ENCODE measurements at regions not wholly inside any gene's neighbourhood (a gene's known extent, or its start where the extent isn't known, plus 50 kb on each side); places are given as distances from the start of the nearest gene placed in this dataset.

DNA sequence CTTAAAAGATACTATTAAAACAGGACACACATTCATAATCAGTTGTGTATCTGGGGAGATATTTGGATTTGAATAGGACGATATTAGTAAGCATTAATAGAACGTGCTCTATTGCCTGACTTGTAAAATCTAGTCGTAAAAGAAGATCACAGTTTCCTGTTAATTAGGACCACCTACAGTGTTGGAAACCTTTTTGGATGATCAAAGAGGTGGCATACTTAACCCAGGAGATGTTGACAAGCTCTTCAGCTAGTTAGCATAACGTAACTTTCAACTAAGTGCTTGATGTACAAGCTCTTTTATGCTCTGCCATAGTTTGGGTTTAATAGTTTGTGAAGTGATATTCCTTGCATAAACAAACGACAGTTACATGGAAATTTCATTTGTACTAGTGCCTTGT, 293.3 kb upstream of the NR5A2 start:
- TF ChIP-seq, protein P1, sequence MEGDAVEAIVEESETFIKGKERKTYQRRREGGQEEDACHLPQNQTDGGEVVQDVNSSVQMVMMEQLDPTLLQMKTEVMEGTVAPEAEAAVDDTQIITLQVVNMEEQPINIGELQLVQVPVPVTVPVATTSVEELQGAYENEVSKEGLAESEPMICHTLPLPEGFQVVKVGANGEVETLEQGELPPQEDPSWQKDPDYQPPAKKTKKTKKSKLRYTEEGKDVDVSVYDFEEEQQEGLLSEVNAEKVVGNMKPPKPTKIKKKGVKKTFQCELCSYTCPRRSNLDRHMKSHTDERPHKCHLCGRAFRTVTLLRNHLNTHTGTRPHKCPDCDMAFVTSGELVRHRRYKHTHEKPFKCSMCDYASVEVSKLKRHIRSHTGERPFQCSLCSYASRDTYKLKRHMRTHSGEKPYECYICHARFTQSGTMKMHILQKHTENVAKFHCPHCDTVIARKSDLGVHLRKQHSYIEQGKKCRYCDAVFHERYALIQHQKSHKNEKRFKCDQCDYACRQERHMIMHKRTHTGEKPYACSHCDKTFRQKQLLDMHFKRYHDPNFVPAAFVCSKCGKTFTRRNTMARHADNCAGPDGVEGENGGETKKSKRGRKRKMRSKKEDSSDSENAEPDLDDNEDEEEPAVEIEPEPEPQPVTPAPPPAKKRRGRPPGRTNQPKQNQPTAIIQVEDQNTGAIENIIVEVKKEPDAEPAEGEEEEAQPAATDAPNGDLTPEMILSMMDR (IDR thresholded peaks at IDR 0.05): no peak
- no peak for TF ChIP-seq POLR2AphosphoS5 (IDR thresholded peaks at IDR 0.05)
- TF ChIP-seq EP300 (IDR thresholded peaks at IDR 0.05): no peak
- no peak for TF ChIP-seq POLR2A (IDR thresholded peaks at IDR 0.05; ENCODE audit: low read depth)
- H3K27me3 ChIP-seq: no peaks in the 10 kb centered on the region
- no peak overlapping the region for H3K27ac ChIP-seq (replicated peaks in 1 of 4)
- WGBS: 35% methylated on average over 5 of the region's 5 CpGs
- H3K4me3 ChIP-seq: no peak overlapping the region
- DNase-seq (ENCODE audit: extremely low spot score): no peak
- H3K9me3 ChIP-seq: no peaks in the 10 kb centered on the region
- peaks cover 0 to 6% (median 0%) of the 10 kb centered on the region in 4 donors for H3K4me1 ChIP-seq
- intact Hi-C loops (cut with DNase I): no loop called here
- H3K36me3 ChIP-seq: no peaks in the 10 kb centered on the region

GRCh38 chr1:199735660-199736059, 291.9 kb upstream of the NR5A2 start:
- H3K27ac ChIP-seq (replicated peaks in 1 of 4): no peak overlapping the region
- H3K36me3 ChIP-seq: no peaks in the 10 kb centered on the region
- intact Hi-C loops (cut with DNase I): no loop called here
- TF ChIP-seq POLR2AphosphoS5 (IDR thresholded peaks at IDR 0.05) (no peak), POLR2A (IDR thresholded peaks at IDR 0.05; ENCODE audit: low read depth) (no peak), EP300 (IDR thresholded peaks at IDR 0.05) (no peak)
- TF ChIP-seq, protein P1 (IDR thresholded peaks at IDR 0.05): no peak
- DNase-seq (ENCODE audit: extremely low spot score): no peak
- H3K9me3 ChIP-seq: no peaks in the 10 kb centered on the region
- no peak overlapping the region for H3K4me3 ChIP-seq
- 61% methylated on average over 6 of the region's 6 CpGs for WGBS
- peaks cover 0 to 6% (median 0%) of the 10 kb centered on the region in 4 donors for H3K4me1 ChIP-seq
- no peaks in the 10 kb centered on the region for H3K27me3 ChIP-seq

- WGBS: 69% methylated on average over 3 of the region's 3 CpGs
- no peak overlapping the region for H3K4me3 ChIP-seq
- no peaks in the 10 kb centered on the region for H3K27me3 ChIP-seq
- H3K9me3 ChIP-seq: no peaks in the 10 kb centered on the region
- intact Hi-C loops (cut with DNase I): no loop called here
- DNase-seq (ENCODE audit: extremely low spot score): no peak
- H3K27ac ChIP-seq (replicated peaks in 1 of 4): no peak overlapping the region
- H3K4me1 ChIP-seq: peaks cover 0 to 6% (median 0%) of the 10 kb centered on the region in 4 donors
- TF ChIP-seq POLR2AphosphoS5 (IDR thresholded peaks at IDR 0.05) (no peak), POLR2A (IDR thresholded peaks at IDR 0.05; ENCODE audit: low read depth) (no peak), EP300 (IDR thresholded peaks at IDR 0.05) (no peak)
- TF ChIP-seq, protein P1 (IDR thresholded peaks at IDR 0.05): no peak
- no peaks in the 10 kb centered on the region for H3K36me3 ChIP-seq
Observed at GRCh38 chr1:199736646-199737045, 290.9 kb upstream of the NR5A2 start.

GRCh38 chr1:199741586-199741985, 285.9 kb upstream of the NR5A2 start:
- intact Hi-C loops (cut with DNase I): no loop called here
- Histone ChIP-seq H3K27me3 (no peaks in the 10 kb centered on the region), H3K4me1 (no peaks in the 10 kb centered on the region), H3K4me3 (no peak overlapping the region), H3K9me3 (no peaks in the 10 kb centered on the region), H3K27ac (replicated peaks in 1 of 4) (no peak overlapping the region), H3K36me3 (no peaks in the 10 kb centered on the region)
- DNase-seq (ENCODE audit: extremely low spot score): no peak
- WGBS: 68% methylated on average over 7 of the region's 7 CpGs
- TF ChIP-seq, protein P1 (IDR thresholded peaks at IDR 0.05): no peak
- TF ChIP-seq POLR2AphosphoS5 (IDR thresholded peaks at IDR 0.05): no peak
- TF ChIP-seq POLR2A (IDR thresholded peaks at IDR 0.05; ENCODE audit: low read depth): no peak
- no peak for TF ChIP-seq EP300 (IDR thresholded peaks at IDR 0.05)

DNA sequence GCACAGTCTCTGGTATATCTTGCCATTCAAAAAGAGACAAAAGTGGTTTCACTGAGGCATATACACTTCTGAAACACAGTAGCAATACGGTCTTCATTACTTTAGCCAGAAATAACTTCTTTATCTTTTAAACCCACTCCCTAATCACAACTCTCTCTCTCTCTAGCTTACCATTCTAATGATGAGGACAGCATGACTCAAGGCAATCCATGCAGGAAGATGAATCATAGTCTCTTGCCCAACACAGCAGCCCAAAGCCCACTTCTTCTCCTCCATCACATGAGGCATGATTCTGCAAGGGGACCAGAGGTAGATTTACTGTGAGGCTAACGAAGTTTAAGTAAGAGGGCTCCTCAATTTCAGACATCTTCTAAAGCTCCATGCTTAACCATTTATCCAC, 285.0 kb upstream of the NR5A2 start:
- no peaks in the 10 kb centered on the region for H3K36me3 ChIP-seq
- intact Hi-C loops (cut with DNase I): no loop called here
- no peaks in the 10 kb centered on the region for H3K9me3 ChIP-seq
- no peaks in the 10 kb centered on the region for H3K4me1 ChIP-seq
- no peak overlapping the region for H3K4me3 ChIP-seq
- H3K27ac ChIP-seq (replicated peaks in 1 of 4): no peak overlapping the region
- peaks cover 0 to 1% (median 0%) of the 10 kb centered on the region in 4 donors for H3K27me3 ChIP-seq
- no peak for TF ChIP-seq POLR2AphosphoS5 (IDR thresholded peaks at IDR 0.05)
- no peak for TF ChIP-seq POLR2A (IDR thresholded peaks at IDR 0.05; ENCODE audit: low read depth)
- no peak for TF ChIP-seq EP300 (IDR thresholded peaks at IDR 0.05)
- TF ChIP-seq, protein P1 (IDR thresholded peaks at IDR 0.05): no peak
- WGBS: 59% methylated on average over 2 of the region's 2 CpGs
- no peak for DNase-seq (ENCODE audit: extremely low spot score)
